OCI-LY7 (cell line): ENCODE measurements at regions not wholly inside any gene's neighbourhood (a gene's known extent, or its start where the extent isn't known, plus 50 kb on each side); places are given as distances from the start of the nearest gene placed in this dataset.

Source experiments
- EZH2phosphoT487 ChIP-seq: fragments of 200-600 bp; sonication (generic); IDR thresholded peaks from 2 replicates; pipeline ENCODE4 v1.6.1; 2018; ENCODE audit warnings: low read depth, borderline replicate concordance, mild to moderate bottlenecking, mixed run types, antibody characterized with exemption, low read length, moderate library complexity, mixed read lengths
- TF ChIP-seq, protein P1 (sequence below): fragments of 200-600 bp; sonication (generic); conservative IDR thresholded peaks from 2 replicates; pipeline ENCODE4 v1.5.1; 2014; ENCODE audit warnings: mild to moderate bottlenecking, antibody characterized with exemption, low read length, moderate library complexity, mixed read lengths

DNA sequence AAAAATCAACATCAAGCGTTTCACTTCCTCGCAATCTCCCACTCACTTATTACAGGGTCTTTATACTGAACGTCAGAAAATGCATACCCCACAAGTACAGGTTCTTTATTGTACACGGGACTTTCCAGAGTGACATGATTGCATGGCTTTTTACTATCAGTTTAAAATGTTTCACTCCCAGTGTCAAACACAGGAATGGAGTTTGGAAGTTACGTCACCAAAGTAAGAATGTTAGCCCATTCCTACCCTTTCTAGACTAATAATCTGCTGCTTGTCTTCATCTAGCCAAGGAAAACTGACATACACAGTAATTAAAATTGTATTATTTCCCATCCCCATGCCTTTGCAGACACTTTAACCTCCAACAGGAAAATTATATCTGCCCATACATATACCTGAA, 624.2 kb downstream of the BCL11B start:
- TF ChIP-seq, protein P1, sequence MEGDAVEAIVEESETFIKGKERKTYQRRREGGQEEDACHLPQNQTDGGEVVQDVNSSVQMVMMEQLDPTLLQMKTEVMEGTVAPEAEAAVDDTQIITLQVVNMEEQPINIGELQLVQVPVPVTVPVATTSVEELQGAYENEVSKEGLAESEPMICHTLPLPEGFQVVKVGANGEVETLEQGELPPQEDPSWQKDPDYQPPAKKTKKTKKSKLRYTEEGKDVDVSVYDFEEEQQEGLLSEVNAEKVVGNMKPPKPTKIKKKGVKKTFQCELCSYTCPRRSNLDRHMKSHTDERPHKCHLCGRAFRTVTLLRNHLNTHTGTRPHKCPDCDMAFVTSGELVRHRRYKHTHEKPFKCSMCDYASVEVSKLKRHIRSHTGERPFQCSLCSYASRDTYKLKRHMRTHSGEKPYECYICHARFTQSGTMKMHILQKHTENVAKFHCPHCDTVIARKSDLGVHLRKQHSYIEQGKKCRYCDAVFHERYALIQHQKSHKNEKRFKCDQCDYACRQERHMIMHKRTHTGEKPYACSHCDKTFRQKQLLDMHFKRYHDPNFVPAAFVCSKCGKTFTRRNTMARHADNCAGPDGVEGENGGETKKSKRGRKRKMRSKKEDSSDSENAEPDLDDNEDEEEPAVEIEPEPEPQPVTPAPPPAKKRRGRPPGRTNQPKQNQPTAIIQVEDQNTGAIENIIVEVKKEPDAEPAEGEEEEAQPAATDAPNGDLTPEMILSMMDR: no peak
- no peak for TF ChIP-seq EZH2phosphoT487
